Mononuclear cell (primary cell): ENCODE measurements at regions not wholly inside any gene's neighbourhood (a gene's known extent, or its start where the extent isn't known, plus 50 kb on each side); places are given as distances from the start of the nearest gene placed in this dataset.

Experiments
- H3K27me3 ChIP-seq: 2 replicates; pipeline ENCODE4 v1.6.0; 2011; ENCODE audit warnings: low read length, control low read depth; ENCODE audit not compliant: insufficient read depth
- H3K4me1 ChIP-seq: 2 replicates; pipeline ENCODE4 v1.5.1; 2011; ENCODE audit warnings: mild to moderate bottlenecking, low read length, control low read depth; ENCODE audit not compliant: insufficient read depth
- H3K4me3 ChIP-seq: 2 replicates; pipeline ENCODE4 v1.5.1; 2011; ENCODE audit warnings: mild to moderate bottlenecking, low read length, moderate library complexity
- H3K9me3 ChIP-seq: 2 replicates; pipeline ENCODE4 v1.5.1; 2011; ENCODE audit warnings: low read depth, mild to moderate bottlenecking, control low read depth, low read length

GRCh38 chr10:113407218-113407617 lies 145.6 kb upstream of the HABP2 start:
- H3K9me3 ChIP-seq: no peaks in the 10 kb centered on the region
- H3K4me3 ChIP-seq: no peak overlapping the region
- H3K27me3 ChIP-seq: no peaks in the 10 kb centered on the region
- H3K4me1 ChIP-seq: no peaks in the 10 kb centered on the region

GRCh38 chr10:113409175-113409574 lies 143.7 kb upstream of the HABP2 start:
- Histone ChIP-seq H3K4me3 (no peak overlapping the region), H3K9me3 (no peaks in the 10 kb centered on the region), H3K4me1 (no peaks in the 10 kb centered on the region), H3K27me3 (no peaks in the 10 kb centered on the region)

DNA sequence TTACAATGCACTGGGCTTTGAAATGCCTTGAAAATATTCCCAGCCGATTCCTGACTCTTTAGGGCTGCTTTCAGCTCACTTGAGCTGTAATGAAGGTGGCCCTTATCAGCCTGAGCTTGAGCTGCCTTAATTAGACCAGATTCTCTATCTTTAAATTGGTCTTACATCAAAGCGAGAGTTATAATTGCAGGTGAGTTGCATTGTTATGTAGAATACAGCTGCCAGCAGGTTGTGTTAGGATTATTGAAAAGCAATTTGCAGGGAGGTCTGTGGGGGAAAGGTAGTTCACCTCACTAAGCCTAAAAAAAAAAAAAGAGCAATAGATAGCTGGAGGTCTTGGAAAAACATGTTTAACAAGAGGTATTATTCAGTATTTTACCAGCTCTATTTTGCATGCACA lies 142.2 kb upstream of the HABP2 start:
- Histone ChIP-seq H3K4me1 (no peaks in the 10 kb centered on the region), H3K9me3 (no peaks in the 10 kb centered on the region), H3K27me3 (no peaks in the 10 kb centered on the region), H3K4me3 (no peak overlapping the region)

- H3K27me3 ChIP-seq: no peaks in the 10 kb centered on the region
- H3K9me3 ChIP-seq: no peaks in the 10 kb centered on the region
- H3K4me1 ChIP-seq: no peaks in the 10 kb centered on the region
- no peak overlapping the region for H3K4me3 ChIP-seq
Measured at GRCh38 chr10:113411456-113411855, 141.4 kb upstream of the HABP2 start.

GRCh38 chr10:113412161-113412560 lies 140.7 kb upstream of the HABP2 start:
- Histone ChIP-seq H3K9me3 (no peaks in the 10 kb centered on the region), H3K4me1 (no peaks in the 10 kb centered on the region), H3K27me3 (no peaks in the 10 kb centered on the region), H3K4me3 (no peak overlapping the region)

GRCh38 chr10:113414543-113414942 lies 138.3 kb upstream of the HABP2 start:
- H3K27me3 ChIP-seq: no peaks in the 10 kb centered on the region

DNA sequence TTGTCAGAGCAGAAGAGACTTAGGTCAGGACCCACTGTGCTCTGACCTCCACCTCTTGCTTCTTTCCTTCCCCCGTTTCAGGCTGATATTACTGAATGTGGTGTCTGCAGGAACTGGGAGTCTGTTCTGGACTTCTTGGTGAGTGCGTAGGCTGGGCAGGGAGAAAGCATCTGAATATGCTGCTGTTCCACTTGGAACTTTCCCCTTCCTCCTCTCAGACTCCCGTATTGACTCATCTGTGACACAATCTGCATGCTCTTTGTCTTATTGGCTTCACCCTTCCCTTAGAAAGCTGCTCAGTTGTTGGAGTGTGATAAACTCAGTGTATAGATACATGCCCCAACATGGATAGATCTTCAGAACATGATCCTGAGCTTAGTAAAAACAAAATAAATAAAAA lies 137.6 kb upstream of the HABP2 start:
- no peaks in the 10 kb centered on the region for H3K27me3 ChIP-seq
- H3K4me3 ChIP-seq: no peak overlapping the region
- H3K9me3 ChIP-seq: no peaks in the 10 kb centered on the region
- no peaks in the 10 kb centered on the region for H3K4me1 ChIP-seq

More at GRCh38 chr10:113414543-113414942, 138.3 kb upstream of the HABP2 start:
- Histone ChIP-seq H3K4me3 (no peak overlapping the region), H3K9me3 (no peaks in the 10 kb centered on the region), H3K4me1 (no peaks in the 10 kb centered on the region)

- Histone ChIP-seq H3K9me3 (no peaks in the 10 kb centered on the region), H3K4me3 (no peak overlapping the region), H3K27me3 (no peaks in the 10 kb centered on the region), H3K4me1 (no peaks in the 10 kb centered on the region)
Measured at GRCh38 chr10:113420057-113420732, 132.7 kb upstream of the HABP2 start.

DNA sequence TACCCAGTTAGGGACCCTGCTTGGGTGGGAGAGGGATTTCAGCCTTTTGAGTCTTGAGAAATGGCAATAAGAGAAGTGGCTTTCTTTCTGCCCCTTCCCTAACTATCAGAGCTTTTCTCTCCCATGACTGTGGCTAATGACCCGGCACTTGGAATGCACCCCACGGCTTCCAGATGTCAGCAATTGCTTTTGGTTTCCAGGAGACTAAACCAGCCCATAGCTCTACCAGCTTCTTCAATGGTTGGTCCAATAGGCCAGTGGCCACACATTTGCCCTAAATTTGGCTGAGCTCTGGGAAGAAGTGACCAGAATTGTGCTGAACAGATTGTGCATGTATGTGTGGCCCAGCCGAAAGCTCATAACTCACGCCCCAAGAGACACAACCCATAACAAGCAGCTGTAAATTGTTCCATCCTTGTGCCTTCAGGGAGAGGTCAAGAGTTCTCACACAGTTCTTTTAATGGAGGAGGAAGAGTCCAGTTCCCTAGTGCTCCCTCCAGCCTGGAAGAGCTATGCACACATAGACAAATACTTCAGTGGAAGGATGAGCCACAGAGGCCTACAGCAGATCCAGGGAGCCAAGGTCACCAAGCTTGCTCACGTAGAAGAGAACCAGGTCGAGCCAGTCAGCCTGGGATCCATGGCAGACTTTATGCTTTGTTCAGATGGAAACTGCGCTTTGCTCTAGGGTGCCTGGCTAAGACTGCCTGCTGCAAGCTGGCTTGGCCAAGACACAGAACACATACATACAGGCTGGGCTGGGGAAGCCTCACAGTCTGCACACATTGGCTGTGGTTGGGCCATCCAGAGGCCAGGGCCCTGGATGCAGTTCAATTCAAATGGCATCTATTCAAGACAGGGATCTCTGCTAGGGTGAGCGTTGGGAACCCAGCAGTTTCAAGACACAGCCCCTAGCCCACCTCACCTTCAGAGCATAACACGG lies 131.8 kb upstream of the HABP2 start:
- no peaks in the 10 kb centered on the region for H3K4me1 ChIP-seq
- H3K9me3 ChIP-seq: no peaks in the 10 kb centered on the region
- H3K4me3 ChIP-seq: no peak overlapping the region
- no peaks in the 10 kb centered on the region for H3K27me3 ChIP-seq

DNA sequence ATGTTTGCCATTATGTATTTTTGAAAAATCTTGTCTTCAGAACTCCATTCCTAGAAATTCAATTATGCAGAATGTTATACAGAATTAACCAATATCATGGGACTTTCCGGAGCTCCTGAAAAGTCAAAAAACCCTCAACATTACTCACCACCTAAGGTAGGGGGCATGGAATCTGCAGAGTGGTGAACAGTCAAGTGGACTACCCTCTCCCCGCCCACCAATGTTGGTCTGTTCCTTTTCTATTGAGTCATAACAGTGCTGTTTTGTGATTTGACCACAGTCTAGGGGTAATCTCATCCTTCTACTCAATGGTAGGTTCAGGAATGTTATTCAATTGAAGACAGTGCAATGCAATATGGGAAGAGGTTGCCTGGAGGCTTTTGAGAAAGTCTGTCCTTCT lies 130.5 kb upstream of the HABP2 start:
- Histone ChIP-seq H3K4me3 (no peak overlapping the region), H3K9me3 (no peaks in the 10 kb centered on the region), H3K27me3 (no peaks in the 10 kb centered on the region), H3K4me1 (no peaks in the 10 kb centered on the region)

GRCh38 chr10:113423981-113424721 lies 128.7 kb upstream of the HABP2 start:
- no peaks in the 10 kb centered on the region for H3K9me3 ChIP-seq
- no peaks in the 10 kb centered on the region for H3K27me3 ChIP-seq
- no peak overlapping the region for H3K4me3 ChIP-seq
- no peaks in the 10 kb centered on the region for H3K4me1 ChIP-seq

- Histone ChIP-seq H3K27me3 (no peaks in the 10 kb centered on the region), H3K4me3 (no peak overlapping the region), H3K9me3 (no peaks in the 10 kb centered on the region), H3K4me1 (no peaks in the 10 kb centered on the region)
Measured at GRCh38 chr10:113425008-113425407, 127.8 kb upstream of the HABP2 start.

GRCh38 chr10:113425541-113425951 lies 127.3 kb upstream of the HABP2 start:
- Histone ChIP-seq H3K9me3 (no peaks in the 10 kb centered on the region), H3K4me1 (no peaks in the 10 kb centered on the region), H3K4me3 (no peak overlapping the region), H3K27me3 (no peaks in the 10 kb centered on the region)

DNA sequence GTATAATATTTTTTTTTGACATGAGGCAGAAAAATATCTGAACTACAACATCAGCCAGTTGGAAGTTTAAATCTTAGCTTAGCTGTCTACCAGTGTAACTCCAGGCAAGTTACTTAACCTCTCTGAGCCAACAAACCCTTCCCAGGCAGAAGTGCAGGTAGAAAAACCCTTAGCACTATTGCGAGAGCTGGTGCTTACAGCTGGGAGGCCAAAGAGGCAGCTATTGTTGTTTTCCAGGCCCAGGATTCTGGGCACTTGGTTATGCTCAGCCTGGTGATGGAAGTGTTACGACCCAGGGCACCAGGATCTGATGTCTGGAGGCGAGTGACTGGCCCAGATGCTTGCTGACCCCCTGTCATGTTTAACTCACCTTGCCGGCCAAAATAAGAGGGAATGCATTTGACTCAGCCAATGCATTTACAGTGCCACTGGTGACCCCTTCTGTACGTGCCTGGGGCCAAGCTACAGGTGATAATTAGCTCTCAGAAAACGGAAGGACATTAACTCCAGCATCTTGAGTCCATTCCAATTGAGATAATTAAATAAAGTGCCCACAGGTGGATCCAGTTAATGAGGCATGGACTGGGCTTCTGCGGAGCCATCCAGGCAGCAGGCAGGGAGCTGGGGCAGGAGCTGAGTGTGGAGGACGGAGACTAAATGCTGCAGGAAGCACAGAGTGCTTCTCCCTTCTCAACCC lies 126.5 kb upstream of the HABP2 start:
- no peaks in the 10 kb centered on the region for H3K27me3 ChIP-seq

More for the DNA sequence above, 126.5 kb upstream of the HABP2 start:
- Histone ChIP-seq H3K9me3 (no peaks in the 10 kb centered on the region), H3K4me1 (no peaks in the 10 kb centered on the region), H3K4me3 (no peak overlapping the region)
